ACC112 (cell line): ENCODE measurements at regions not wholly inside any gene's neighbourhood (a gene's known extent, or its start where the extent isn't known, plus 50 kb on each side); places are given as distances from the start of the nearest gene placed in this dataset.
"Not testable (repeated sequence)": the region's sequence is repeated elsewhere in the genome, so short reads cannot be mapped to it uniquely, and the experiment has no call there.

ENCODE experiments used
- H2AFZ ChIP-seq: fragments of 200-600 bp; sonication (generic); one replicate; pipeline ENCODE4 v1.6.0; 2017; ENCODE audit warnings: antibody characterized with exemption, low read length; ENCODE audit not compliant: unreplicated experiment
- H3K27ac ChIP-seq: fragments of 200-600 bp; sonication (generic); 2 replicates; pipeline ENCODE4 v1.5.1; 2014; ENCODE audit warnings: low read depth, mild to moderate bottlenecking, antibody characterized with exemption, low read length, moderate library complexity
- H3K27me3 ChIP-seq: fragments of 200-600 bp; sonication (generic); 2 replicates; pipeline ENCODE4 v1.6.1; 2014; ENCODE audit warnings: mild to moderate bottlenecking, antibody characterized with exemption, low read length, moderate library complexity, mixed read lengths; ENCODE audit not compliant: insufficient read depth
- H3K36me3 ChIP-seq: fragments of 200-600 bp; sonication (generic); 2 replicates; pipeline ENCODE4 v1.6.1; 2016; ENCODE audit warnings: mild to moderate bottlenecking, antibody characterized with exemption, low read length, moderate library complexity, mixed read lengths; ENCODE audit not compliant: insufficient read depth
- H3K4me1 ChIP-seq: fragments of 200-600 bp; sonication (generic); one replicate; pipeline ENCODE4 v1.6.1; 2016; ENCODE audit warnings: low read length, mixed read lengths; ENCODE audit not compliant: insufficient read depth, unreplicated experiment, control insufficient read depth
- H3K4me3 ChIP-seq: fragments of 200-600 bp; sonication (generic); 2 replicates; pipeline ENCODE4 v1.5.1; 2014; ENCODE audit warnings: mild to moderate bottlenecking, low read depth, low read length
- H3K79me2 ChIP-seq: fragments of 200-600 bp; sonication (generic); one replicate; pipeline ENCODE4 v1.6.0; 2016; ENCODE audit warnings: low read length; ENCODE audit not compliant: control insufficient read depth, unreplicated experiment, insufficient read depth

DNA sequence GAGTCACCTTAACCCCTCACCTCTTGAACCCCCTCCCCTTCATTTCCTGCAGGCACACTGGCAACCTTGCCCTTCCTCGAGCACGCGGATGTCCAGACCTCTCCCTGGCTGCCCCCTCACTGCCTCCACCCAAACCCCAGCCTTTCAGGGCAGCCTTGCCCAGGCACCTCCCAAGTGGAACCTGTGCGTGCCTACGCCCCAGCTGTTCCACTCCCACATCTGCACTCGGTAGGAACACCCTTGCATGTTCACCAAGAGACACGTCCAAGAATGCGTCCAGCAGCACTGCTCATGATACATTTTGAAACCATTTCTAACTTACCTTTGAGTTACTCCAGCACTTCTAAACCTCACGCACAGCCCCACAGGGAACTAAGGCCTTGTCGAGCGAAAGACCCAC is 93.8 kb upstream of the YWHAQ start:
- Histone ChIP-seq H2AFZ (no peak overlapping the region), H3K27me3 (no peaks in the 10 kb centered on the region), H3K4me1 (no peaks in the 10 kb centered on the region), H3K79me2 (no peaks in the 10 kb centered on the region), H3K36me3 (no peaks in the 10 kb centered on the region), H3K4me3 (no peak overlapping the region), H3K27ac (no peak overlapping the region)

DNA sequence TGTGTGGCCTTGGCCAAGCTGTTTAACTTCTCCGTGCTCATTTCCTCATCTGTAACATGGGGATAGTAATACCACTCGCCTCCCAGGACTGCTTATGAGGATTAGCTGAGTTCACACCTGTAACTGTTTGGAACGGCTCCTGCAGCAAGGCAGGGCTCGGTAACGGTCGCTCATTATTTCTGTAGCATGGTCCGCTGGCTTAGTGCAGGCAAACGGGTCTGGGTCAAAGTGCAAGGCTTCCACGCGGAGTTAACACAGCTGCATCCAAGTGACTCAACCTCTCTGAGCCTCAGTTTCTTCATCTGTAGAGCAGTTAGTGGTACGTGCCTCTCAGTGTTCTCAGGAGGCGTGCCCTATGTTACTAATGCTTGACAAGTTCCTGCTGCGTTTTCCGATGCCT is 94.3 kb upstream of the YWHAQ start:
- Histone ChIP-seq H3K27ac (no peak overlapping the region), H2AFZ (no peak overlapping the region), H3K4me3 (no peak overlapping the region), H3K36me3 (no peaks in the 10 kb centered on the region), H3K27me3 (no peaks in the 10 kb centered on the region), H3K79me2 (no peaks in the 10 kb centered on the region), H3K4me1 (no peaks in the 10 kb centered on the region)

DNA sequence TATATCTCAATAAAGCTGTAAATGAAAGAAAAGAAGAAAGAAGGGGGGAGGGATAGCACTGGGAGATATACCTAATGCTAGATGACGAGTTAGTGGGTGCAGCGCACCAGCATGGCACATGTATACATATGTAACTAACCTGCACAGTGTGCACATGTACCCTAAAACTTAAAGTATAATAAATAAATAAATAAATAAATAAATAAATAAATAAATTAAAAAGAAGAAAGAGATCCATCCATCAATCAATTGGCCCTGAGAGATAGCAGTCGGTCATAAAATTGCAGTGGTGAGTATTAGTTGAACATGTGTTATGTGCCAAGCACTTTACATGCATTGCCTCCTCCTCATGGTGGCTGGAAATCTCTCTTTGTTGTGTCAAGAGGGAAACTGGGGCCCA is 95.2 kb upstream of the YWHAQ start:
- H3K27me3 ChIP-seq, H2AFZ ChIP-seq, H3K4me1 ChIP-seq, H3K27ac ChIP-seq, H3K4me3 ChIP-seq, H3K36me3 ChIP-seq, H3K79me2 ChIP-seq: not testable (repeated sequence)

DNA sequence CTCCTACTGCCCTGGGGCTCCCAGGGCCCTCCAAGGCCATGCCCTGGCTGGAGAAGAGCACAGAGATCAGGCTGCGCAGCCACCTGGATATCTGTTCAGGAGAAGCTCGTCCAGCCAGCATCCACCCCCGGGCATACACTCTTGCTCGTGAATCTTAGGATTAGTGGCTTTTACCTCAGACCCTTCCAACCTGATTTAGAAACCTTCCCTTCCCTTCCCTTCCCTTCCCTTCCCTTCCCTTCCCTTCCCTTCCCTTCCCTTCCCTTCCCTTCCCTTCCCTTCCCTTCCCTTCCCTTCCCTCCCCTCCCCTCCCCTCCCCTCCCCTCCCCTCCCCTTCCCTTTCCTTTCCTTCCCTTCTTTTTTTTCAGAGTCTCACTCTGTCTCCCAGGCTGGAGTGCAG is 99.7 kb upstream of the YWHAQ start:
- not testable (repeated sequence) for H3K4me1 ChIP-seq, H3K27me3 ChIP-seq, H2AFZ ChIP-seq, H3K36me3 ChIP-seq, H3K79me2 ChIP-seq, H3K4me3 ChIP-seq, H3K27ac ChIP-seq

DNA sequence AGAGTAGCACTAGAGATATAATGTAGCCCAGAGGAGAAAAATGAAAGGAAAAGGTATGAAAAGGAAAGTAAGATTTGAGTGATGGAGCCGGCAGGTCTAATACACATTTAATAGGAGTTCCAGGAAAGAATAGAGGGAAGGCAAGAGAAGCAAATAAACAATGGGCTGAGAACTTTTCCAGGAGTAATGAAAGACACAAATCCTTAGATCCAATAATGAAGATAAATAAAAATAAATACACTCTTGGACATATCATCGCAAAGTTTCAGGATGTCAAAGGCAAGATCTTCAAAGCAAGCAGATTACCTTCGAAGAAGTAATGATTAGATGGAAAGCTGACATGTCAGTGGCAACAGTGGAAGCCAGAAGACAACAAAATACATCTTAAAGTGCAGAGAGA is 102.0 kb upstream of the YWHAQ start:
- Histone ChIP-seq H3K79me2 (no peaks in the 10 kb centered on the region), H3K4me3 (no peak overlapping the region), H3K27me3 (no peaks in the 10 kb centered on the region), H3K36me3 (no peaks in the 10 kb centered on the region), H3K4me1 (no peaks in the 10 kb centered on the region), H3K27ac (no peak overlapping the region), H2AFZ (no peak overlapping the region)

DNA sequence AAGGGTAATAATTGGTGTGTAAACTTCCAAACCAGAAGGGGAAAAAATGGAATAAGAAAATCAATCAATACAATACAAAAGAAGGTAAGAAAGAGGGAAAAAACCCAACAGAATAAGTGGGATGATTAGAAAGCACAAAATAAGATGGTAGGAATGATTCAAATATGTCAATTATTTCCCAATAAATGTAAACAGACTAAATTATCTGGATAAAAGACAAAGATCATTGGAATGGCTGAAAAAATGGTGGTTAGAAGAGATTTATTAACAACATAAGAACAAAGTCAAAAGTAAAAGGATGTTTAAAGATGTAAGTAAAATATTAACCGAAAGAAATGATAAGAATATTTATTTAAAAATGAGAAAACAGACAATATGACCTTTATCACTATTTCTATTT is 103.5 kb upstream of the YWHAQ start:
- Histone ChIP-seq H3K36me3 (no peaks in the 10 kb centered on the region), H3K4me3 (no peak overlapping the region), H3K27ac (no peak overlapping the region), H3K4me1 (peaks cover 7% of the 10 kb centered on the region), H3K79me2 (no peaks in the 10 kb centered on the region), H2AFZ (no peak overlapping the region), H3K27me3 (no peaks in the 10 kb centered on the region)

DNA sequence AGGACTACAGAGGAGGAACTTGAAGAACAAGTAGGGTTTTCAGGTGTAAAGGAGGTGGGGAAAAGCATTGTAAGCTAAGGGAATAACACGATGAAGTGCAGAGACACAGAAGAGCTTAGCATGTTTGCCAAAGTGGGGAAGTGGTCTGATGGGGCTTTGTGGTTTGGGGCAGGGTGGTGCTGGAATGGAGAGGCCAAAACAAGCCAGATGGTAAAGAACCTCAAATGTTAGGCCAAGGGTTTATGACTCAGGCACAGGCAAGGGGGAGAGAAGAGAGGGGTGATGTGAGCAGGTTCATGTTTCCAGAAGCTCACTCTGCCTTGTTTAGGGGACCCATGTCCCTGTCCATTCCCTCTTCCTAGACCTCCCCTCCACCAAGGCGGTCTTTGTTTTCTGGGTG is 104.5 kb upstream of the YWHAQ start:
- Histone ChIP-seq H2AFZ (no peak overlapping the region), H3K4me1 (peaks cover 7% of the 10 kb centered on the region), H3K79me2 (no peaks in the 10 kb centered on the region), H3K36me3 (no peaks in the 10 kb centered on the region), H3K4me3 (no peak overlapping the region), H3K27me3 (no peaks in the 10 kb centered on the region), H3K27ac (no peak overlapping the region)

DNA sequence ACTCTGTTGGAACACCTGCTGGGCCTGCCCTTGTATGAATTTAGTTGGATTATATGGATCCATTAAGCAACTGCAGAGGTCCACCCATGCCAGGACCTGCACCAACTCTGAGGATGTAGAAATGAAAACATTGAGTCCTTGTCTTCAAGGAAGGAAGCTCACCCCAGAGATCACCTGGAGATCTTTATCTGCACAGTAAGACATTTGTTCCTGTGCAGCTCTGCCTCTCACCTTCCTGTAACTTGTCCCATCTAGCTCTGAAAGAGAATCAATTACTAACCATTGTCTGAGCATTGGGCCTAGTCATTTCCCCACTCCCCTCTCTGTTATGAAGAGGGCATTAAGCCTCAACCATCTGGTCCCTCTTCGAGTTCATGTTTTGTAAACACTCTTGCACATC is 105.2 kb upstream of the YWHAQ start:
- Histone ChIP-seq H3K27me3 (no peaks in the 10 kb centered on the region), H3K27ac (no peak overlapping the region), H3K36me3 (no peaks in the 10 kb centered on the region), H2AFZ (no peak overlapping the region), H3K4me1 (peaks cover 11% of the 10 kb centered on the region), H3K4me3 (no peak overlapping the region), H3K79me2 (no peaks in the 10 kb centered on the region)

DNA sequence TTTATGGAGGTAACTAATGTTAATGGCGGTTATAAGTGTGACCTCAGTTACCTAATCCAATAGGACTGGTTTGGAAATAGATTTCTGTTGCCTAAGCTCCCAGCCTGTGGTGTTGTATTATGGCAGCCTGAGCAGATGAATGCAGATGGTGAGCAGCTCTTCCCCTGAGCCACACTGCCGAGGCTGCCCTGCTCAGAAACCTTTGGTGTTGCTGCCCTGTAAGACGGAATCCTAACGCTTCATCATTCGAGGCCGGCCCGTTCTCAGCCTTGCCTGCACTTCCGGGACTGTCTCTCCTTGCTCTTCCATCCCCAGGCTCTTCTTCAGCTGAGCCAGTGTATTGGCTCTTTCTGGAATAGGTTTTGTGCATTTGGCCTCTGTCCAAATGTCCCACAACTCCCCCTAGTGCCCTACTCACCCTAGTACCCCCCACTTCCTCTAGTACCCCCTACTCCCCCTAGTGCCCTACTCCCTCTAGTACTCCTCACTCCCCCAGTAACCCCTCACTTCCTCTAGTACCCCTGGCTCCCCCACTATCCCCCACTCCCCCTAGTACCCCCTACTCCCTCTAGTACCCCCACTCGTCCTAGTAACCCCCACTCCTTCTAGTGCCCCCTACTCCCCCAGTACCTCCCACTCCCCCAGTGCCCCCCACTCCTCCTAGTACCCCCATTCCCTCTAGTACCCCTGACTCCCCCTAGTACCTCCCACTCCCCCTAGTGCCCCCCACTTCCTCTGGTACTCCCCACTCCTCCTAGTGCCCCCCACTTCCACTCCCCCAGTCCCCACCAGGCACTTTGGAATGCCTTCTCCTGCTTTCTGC is 106.0 kb upstream of the TAF1B start:
- no peak overlapping the region for H3K4me3 ChIP-seq
- no peaks in the 10 kb centered on the region for H3K36me3 ChIP-seq
- H2AFZ ChIP-seq: no peak overlapping the region
- no peaks in the 10 kb centered on the region for H3K27me3 ChIP-seq
- no peaks in the 10 kb centered on the region for H3K79me2 ChIP-seq
- H3K4me1 ChIP-seq: peaks cover 11% of the 10 kb centered on the region
- no peak overlapping the region for H3K27ac ChIP-seq

DNA sequence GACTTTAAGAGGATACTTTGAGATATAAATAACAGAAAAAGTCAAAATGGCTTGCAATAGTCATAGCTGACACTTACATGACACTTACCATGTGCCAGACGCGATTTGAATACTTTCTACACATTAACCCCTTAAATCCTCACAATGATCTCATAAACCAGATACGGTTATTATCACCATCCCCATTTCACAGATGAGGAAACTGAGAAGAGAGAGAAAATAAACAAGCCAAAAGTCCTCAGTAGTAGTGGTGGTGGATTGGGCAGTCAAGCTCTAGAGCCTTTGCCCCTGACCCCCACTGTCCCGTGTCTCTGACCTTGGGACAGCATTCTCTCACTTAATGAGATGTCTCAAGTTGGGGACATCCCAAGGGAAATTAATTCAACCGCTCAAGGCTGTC is 105.2 kb upstream of the TAF1B start:
- H3K4me1 ChIP-seq: peaks cover 11% of the 10 kb centered on the region
- H3K79me2 ChIP-seq: no peaks in the 10 kb centered on the region

More for the DNA sequence above, 105.2 kb upstream of the TAF1B start:
- Histone ChIP-seq H3K36me3 (no peaks in the 10 kb centered on the region), H3K27ac (no peak overlapping the region), H3K4me3 (no peak overlapping the region), H2AFZ (no peak overlapping the region), H3K27me3 (no peaks in the 10 kb centered on the region)
